ENCODE measurements at regions not wholly inside any gene's neighbourhood (a gene's known extent, or its start where the extent isn't known, plus 50 kb on each side); places are given as distances from the start of the nearest gene placed in this dataset.

GRCh38 chr21:23308741-23309140 lies 2298.5 kb downstream of the MRPL39 start:
- Histone ChIP-seq H3K27me3 (replicated peaks in 1 of 4; ENCODE audit: control insufficient read depth in 3 of 4, extremely low read depth in 1 of 4, insufficient read depth in 3 of 4, low read length in 3 of 4) (no peaks in the 10 kb centered on the region), H3K4ac (replicated peaks; ENCODE audit: insufficient read length, low read depth, low read length) (no peak overlapping the region), H3K18ac (ENCODE audit: extremely low read depth, low read length) (no peak overlapping the region), H4K8ac (ENCODE audit: extremely low read depth, insufficient read depth, low read length) (no peak overlapping the region), H3K9me3 (ENCODE audit: insufficient read depth in 2 of 2, low read depth in 1 of 2, low read length in 1 of 2) (no peaks in the 10 kb centered on the region), H3K36me3 (ENCODE audit: control insufficient read depth in 2 of 4, insufficient read depth in 4 of 4, low read length in 3 of 4) (no peaks in the 10 kb centered on the region), H3K23me2 (ENCODE audit: low read depth, low read length) (no peaks in the 10 kb centered on the region), H3K56ac (replicated peaks; ENCODE audit: insufficient read length, low read depth, low read length) (no peak overlapping the region), H2BK15ac (ENCODE audit: low read length) (no peak overlapping the region), H3K79me1 (ENCODE audit: low read depth, low read length) (no peaks in the 10 kb centered on the region), H4K91ac (replicated peaks; ENCODE audit: insufficient read length, low read length) (no peak overlapping the region), H2AFZ (ENCODE audit: low read length) (no peak overlapping the region), H4K20me1 (replicated peaks in 1 of 2; ENCODE audit: control insufficient read depth in 1 of 2, insufficient read depth in 2 of 2, low read length in 2 of 2) (no peaks in the 10 kb centered on the region), H3K23ac (ENCODE audit: insufficient read length) (no peak overlapping the region), H3K79me2 (ENCODE audit: control insufficient read depth in 1 of 2, insufficient read depth in 2 of 2, low read length in 2 of 2) (no peaks in the 10 kb centered on the region), H3K14ac (ENCODE audit: insufficient read length) (no peak overlapping the region), H2AK5ac (ENCODE audit: low read depth, low read length) (no peak overlapping the region), H3K9ac (replicated peaks in 1 of 4; ENCODE audit: extremely low read depth in 1 of 4, low read depth in 3 of 4, low read length in 3 of 4) (no peak overlapping the region), H3K27ac (ENCODE audit: low read depth, low read length) (no peak overlapping the region), H2BK20ac (ENCODE audit: low read length) (no peak overlapping the region), H3K4me1 (replicated peaks in 1 of 4; ENCODE audit: control insufficient read depth in 3 of 4, insufficient read depth in 4 of 4, low read length in 3 of 4) (peaks cover 0 to 2% (median 0%) of the 10 kb centered on the region in 4 experiments; a peak in 1 of 7 replicates), H2BK12ac (ENCODE audit: low read depth, low read length) (no peak overlapping the region), H4K5ac (ENCODE audit: insufficient read length, low read depth, low read length) (no peak overlapping the region), H2BK5ac (ENCODE audit: low read depth, low read length) (no peak overlapping the region), H3K4me3 (ENCODE audit: extremely low read depth in 1 of 4, insufficient read depth in 2 of 4, low read depth in 3 of 4, low read length in 4 of 4) (no peak overlapping the region), H3K4me2 (ENCODE audit: insufficient read depth in 1 of 2, low read depth in 2 of 2, low read length in 2 of 2) (no peak overlapping the region), H2BK120ac (replicated peaks; ENCODE audit: low read depth, low read length) (no peak overlapping the region)
- POLR2A ChIA-PET (ENCODE audit: partially characterized antibody) = no interaction called here
- 64% methylated on average over 1 of the region's 1 CpG; no CpG with 5 or more reads in 1 of the 2 experiments for WGBS, 2 experiments (ENCODE audit: extremely low coverage in 1 of 2, insufficient coverage in 1 of 2, insufficient read length in 1 of 2, insufficient replicate concordance in 2 of 2, low coverage in 1 of 2, low lambda C conversion rate in 2 of 2, missing lambda C conversion rate in 1 of 2)
- CTCF ChIA-PET (ENCODE audit: partially characterized antibody) = no interaction called here
- no peak for DNase-seq (ENCODE audit: low read depth in 1 of 2, low spot score in 2 of 2)
- no peak for TF ChIP-seq USF2 (IDR thresholded peaks at IDR 0.05; ENCODE audit: low read length)
- TF ChIP-seq TEAD4 (IDR thresholded peaks at IDR 0.05; ENCODE audit: low read depth, low read length) = no peak
- no peak for TF ChIP-seq NRF1 (IDR thresholded peaks at IDR 0.05; ENCODE audit: low read depth, low read length)
- TF ChIP-seq RNF2 (IDR thresholded peaks at IDR 0.05; ENCODE audit: borderline replicate concordance, low read depth, low read length, missing control alignments, poor library complexity, severe bottlenecking) = no peak
- TF ChIP-seq SUZ12 (IDR thresholded peaks at IDR 0.05; ENCODE audit: low read length) = no peak
- no peak for TF ChIP-seq FOSL1 (IDR thresholded peaks at IDR 0.05; ENCODE audit: insufficient read depth, low read depth, low read length)
- TF ChIP-seq BCL11A (IDR thresholded peaks at IDR 0.05; ENCODE audit: low read depth in 2 of 2, low read length in 2 of 2) = no peak
- no peak for TF ChIP-seq TAF1 (IDR thresholded peaks at IDR 0.05; ENCODE audit: low read depth, low read length)
- no peak for TF ChIP-seq TAF7 (optimal IDR thresholded peaks at IDR 0.05; ENCODE audit: borderline replicate concordance, low read depth, low read length)
- no peak for TF ChIP-seq CEBPB (IDR thresholded peaks at IDR 0.05; ENCODE audit: low read depth, low read length)
- no peak for TF ChIP-seq BACH1 (IDR thresholded peaks at IDR 0.05; ENCODE audit: low read length)
- no peak for TF ChIP-seq JUN (IDR thresholded peaks at IDR 0.05; ENCODE audit: low read depth, low read length)
- no peak for FAIRE-seq
